Heart left ventricle (tissue), 16 donors: ENCODE measurements at regions not wholly inside any gene's neighbourhood (a gene's known extent, or its start where the extent isn't known, plus 50 kb on each side); places are given as distances from the start of the nearest gene placed in this dataset.

Experiments used
- ATAC-seq, 4 donors: fragments of 200-7000 bp; cut with Tn5 transposase; one replicate each; pipeline ENCODE4 v1.9.1; 2020 to 2022; ENCODE audit warnings: moderate library complexity in 4 of 4, mild to moderate bottlenecking in 3 of 4, moderate number of reproducible peaks in 1 of 4
- DNase-seq, 5 donors: peaks; one replicate each; pipeline ENCODE4 v3.0.0-alpha.2; 2020
- H3K27ac ChIP-seq, 12 donors: fragments of 200-600 bp; sonication (generic) in 4 of 12; one replicate each; pipeline versions ENCODE4 v1.5.0 to v1.8.0; 2016 to 2022; ENCODE audit warnings: mild to moderate bottlenecking in 2 of 12
- H3K27me3 ChIP-seq, 9 donors: fragments of 200-600 bp; sonication (generic) in 2 of 9; one replicate each; pipeline versions ENCODE4 v1.5.1 to v1.8.0; 2016 to 2022; ENCODE audit warnings: mild to moderate bottlenecking in 3 of 9
- H3K36me3 ChIP-seq, 9 donors: fragments of 200-600 bp; sonication (generic) in 2 of 9; one replicate each; pipeline versions ENCODE4 v1.5.0 to v1.8.0; 2018 to 2022; ENCODE audit warnings: mild to moderate bottlenecking in 2 of 9
- H3K4me1 ChIP-seq, 12 donors: fragments of 200-600 bp; sonication (generic) in 4 of 12; one replicate each; pipeline versions ENCODE4 v1.5.0 to v1.8.0; 2016 to 2022; ENCODE audit warnings: mild to moderate bottlenecking in 3 of 12
- H3K4me3 ChIP-seq, 12 donors: fragments of 200-600 bp; sonication (generic) in 4 of 12; one replicate each; pipeline versions ENCODE4 v1.5.0 to v1.8.0; 2017 to 2022; ENCODE audit warnings: mild to moderate bottlenecking in 9 of 12, moderate library complexity in 4 of 12
- H3K9me3 ChIP-seq, 12 donors: fragments of 200-600 bp; sonication (generic) in 4 of 12; one replicate each; pipeline versions ENCODE4 v1.5.0 to v1.8.0; 2016 to 2022; ENCODE audit warnings: mild to moderate bottlenecking in 1 of 12
- CTCF ChIP-seq, 12 donors: fragments of 200-600 bp; sonication (generic) in 4 of 12; IDR thresholded peaks; one replicate each; pipeline versions ENCODE4 v1.5.0 to v1.8.0; 2018 to 2022; ENCODE audit warnings: antibody characterized with exemption in 12 of 12, mild to moderate bottlenecking in 5 of 12
- POLR2A ChIP-seq, 2 donors: fragments of 450-650 bp; IDR thresholded peaks; one replicate each; pipeline ENCODE4 v1.6.1; 2017; ENCODE audit warnings: antibody characterized with exemption in 2 of 2, mild to moderate bottlenecking in 2 of 2, moderate library complexity in 2 of 2
- WGBS, 4 donors: extraction: QIAGEN DNeasy Blood & Tissue Kit in 2 of 4; methylation state at CpG; one replicate each; pipeline versions ENCODE4 v1.1.5 to v1.1.7; 2013 to 2018; 5-methylcytosine and 5-hydroxymethylcytosine counted together
- intact Hi-C, 10 donors: fragments of 100-400 bp; cut with DNase I; formaldehyde crosslinking; loops; one replicate each; pipeline versions ENCODE4 v1.11.1 to v1.14.2; 2022
- donor health status: ischemic (EF 13 %, LVEDD 7.1; RV severe dilation, severe dysfunction).
- donor health status: healthy with polysubstance abuse.
- donor health status: DM: no; HTN: yes; CAD: no.
- donor health status: DM: no; HTN: no; CAD: no.
- donor health status: ischemic (EF 25% LVEDD 6.9; RV normal size, moderate dysfunction).
- donor health status: ischemic (EF 25% LVEDD 5.7; RV mildly dilated, moderate dysfunction).
- donor health status: healthy.
- donor health status: DM: yes; HTN: yes; CAD: no.
- donor health status: ischemic (EF 35%, LVEDD 5.7; RV mildly dilated, moderate dysfunction).
- donor health status: nonischemic (EF 11% LVEDD 7.7; RV severe dilation, severe dysfunction).
- donor health status: DM: yes; HTN: yes; CAD: no.
- donor health status: PGD.
- donor health status: ischemic (EF 29% LVEDD 5.4; RV normal size, mild dysfunction).
- donor health status: nonischemic (EF 23%, LVEDD 6.1; RV moderate dilation, normal function).

GRCh38 chr1:34354367-34354766 lies 177.7 kb downstream of the C1orf94 start:
- no peak for TF ChIP-seq CTCF (IDR thresholded peaks at IDR 0.05)
- no peak for TF ChIP-seq POLR2A (IDR thresholded peaks at IDR 0.05)
- intact Hi-C loops: no loop called here
- H3K4me1 ChIP-seq: no peaks in the 10 kb centered on the region
- 41 to 47% (median 44%) methylated on average over 2 of the region's 2 CpGs for WGBS, 4 donors
- no peak overlapping the region for H3K27ac ChIP-seq
- H3K36me3 ChIP-seq: no peaks in the 10 kb centered on the region
- no peak overlapping the region for H3K4me3 ChIP-seq
- H3K27me3 ChIP-seq: peaks cover 0 to 15% (median 8%) of the 10 kb centered on the region in 9 donors
- no peaks in the 10 kb centered on the region for H3K9me3 ChIP-seq
- no peak for DNase-seq
- no peak for ATAC-seq

DNA sequence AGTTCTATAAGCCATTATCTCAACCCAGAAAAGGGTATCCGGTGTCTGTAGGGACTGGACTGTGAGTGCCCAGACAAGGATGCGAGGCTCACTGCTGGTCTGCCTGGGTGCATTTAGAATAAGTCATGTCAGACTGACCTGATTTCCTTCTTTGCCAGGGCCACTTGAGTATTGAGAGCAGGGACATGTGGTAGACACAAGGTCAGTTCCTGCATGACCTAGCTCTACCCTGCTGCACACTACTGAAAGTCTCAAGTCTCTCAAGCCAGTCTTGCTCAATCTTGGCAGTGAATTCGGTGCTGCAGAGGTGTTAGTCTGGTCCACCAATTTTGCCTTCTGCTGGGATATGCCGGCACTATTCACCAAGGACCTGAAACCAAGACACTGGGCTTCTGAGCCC lies 180.1 kb downstream of the C1orf94 start:
- no peak for ATAC-seq
- H3K27me3 ChIP-seq: peaks cover 0 to 15% (median 8%) of the 10 kb centered on the region in 9 donors
- H3K9me3 ChIP-seq: no peaks in the 10 kb centered on the region
- no peak overlapping the region for H3K27ac ChIP-seq
- intact Hi-C loops: no loop called here
- 60 to 80% (median 75%) methylated on average over 2 to 4 of the region's 4 CpGs for WGBS, 4 donors
- no peak overlapping the region for H3K4me3 ChIP-seq
- no peak for DNase-seq
- no peaks in the 10 kb centered on the region for H3K36me3 ChIP-seq
- H3K4me1 ChIP-seq: no peaks in the 10 kb centered on the region
- TF ChIP-seq CTCF (IDR thresholded peaks at IDR 0.05) (no peak), POLR2A (IDR thresholded peaks at IDR 0.05) (no peak)

DNA sequence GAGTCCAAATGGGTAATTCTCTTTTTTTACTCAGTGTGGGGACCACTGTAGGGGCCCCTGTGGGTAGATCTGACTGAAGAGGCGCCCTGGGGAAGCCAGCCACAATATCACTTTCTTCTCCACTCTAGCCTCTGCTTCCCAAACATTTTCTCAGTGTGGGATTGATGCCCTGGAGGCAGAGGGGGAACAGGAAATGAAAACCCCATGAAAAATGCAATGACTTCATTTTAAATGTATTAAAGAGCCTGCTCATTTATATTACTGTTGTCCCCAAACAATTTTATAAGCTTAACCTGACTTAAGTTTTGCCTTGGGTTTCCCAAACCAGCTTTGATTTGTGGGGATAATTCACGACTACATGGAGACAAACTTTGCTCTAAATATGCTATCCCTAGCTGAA lies 181.9 kb downstream of the C1orf94 start:
- H3K36me3 ChIP-seq: no peaks in the 10 kb centered on the region
- H3K9me3 ChIP-seq: no peaks in the 10 kb centered on the region
- H3K27ac ChIP-seq: no peak overlapping the region
- DNase-seq (no peak), ATAC-seq (no peak)
- no peaks in the 10 kb centered on the region for H3K4me1 ChIP-seq
- WGBS, 4 donors: 45 to 63% (median 53%) methylated on average over 2 of the region's 2 CpGs
- peaks cover 0 to 15% (median 8%) of the 10 kb centered on the region in 9 donors for H3K27me3 ChIP-seq
- TF ChIP-seq CTCF (IDR thresholded peaks at IDR 0.05) (no peak), POLR2A (IDR thresholded peaks at IDR 0.05) (no peak)
- intact Hi-C loops: no loop called here
- H3K4me3 ChIP-seq: no peak overlapping the region

GRCh38 chr1:34359411-34359810 lies 182.7 kb downstream of the C1orf94 start:
- no peaks in the 10 kb centered on the region for H3K4me1 ChIP-seq
- 84 to 90% (median 86%) methylated on average over 4 of the region's 4 CpGs for WGBS, 4 donors
- intact Hi-C loops: no loop called here
- H3K27ac ChIP-seq: no peak overlapping the region
- H3K4me3 ChIP-seq: no peak overlapping the region
- peaks cover 0 to 15% (median 7%) of the 10 kb centered on the region in 9 donors for H3K27me3 ChIP-seq
- ATAC-seq (no peak), DNase-seq (no peak)
- H3K36me3 ChIP-seq: no peaks in the 10 kb centered on the region
- no peak for TF ChIP-seq POLR2A (IDR thresholded peaks at IDR 0.05)
- TF ChIP-seq CTCF (IDR thresholded peaks at IDR 0.05): no peak
- H3K9me3 ChIP-seq: no peaks in the 10 kb centered on the region
